ENCODE measurements at regions not wholly inside any gene's neighbourhood (a gene's known extent, or its start where the extent isn't known, plus 50 kb on each side); places are given as distances from the start of the nearest gene placed in this dataset.

DNA sequence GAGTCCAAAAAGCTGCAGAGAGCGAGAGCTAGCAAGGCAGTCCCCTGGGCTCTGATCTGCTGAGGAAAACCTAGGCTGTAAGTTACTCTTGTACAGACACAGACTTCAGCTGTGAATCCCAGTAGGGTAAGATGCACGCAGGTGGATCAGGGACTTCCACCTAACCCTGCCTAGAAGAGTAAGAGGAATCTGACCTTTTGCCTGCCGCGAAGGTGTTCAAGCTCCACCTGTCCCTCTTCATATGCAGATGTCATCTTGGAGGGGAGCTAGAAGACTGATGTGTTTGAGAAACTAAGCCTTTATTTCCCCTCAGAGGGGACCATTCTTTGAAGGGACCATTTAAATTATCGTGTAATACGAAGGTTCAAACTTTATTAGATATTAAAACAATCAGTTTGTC lies 108.6 kb upstream of the USP24 start:
- H3K4me3 ChIP-seq (ENCODE audit: insufficient read depth, low read depth, low read length, poor library complexity, severe bottlenecking), result no peak overlapping the region
- no peaks in the 10 kb centered on the region for H3K9me3 ChIP-seq (ENCODE audit: control insufficient read depth, low read length)
- no peaks in the 10 kb centered on the region for H3K27me3 ChIP-seq (replicated peaks; ENCODE audit: control insufficient read depth, insufficient read depth, low read length, poor library complexity, severe bottlenecking)
- H3K36me3 ChIP-seq (ENCODE audit: control insufficient read depth, insufficient read depth, low read length), result no peaks in the 10 kb centered on the region
- DNase-seq, result no peak
- H3K4me1 ChIP-seq (ENCODE audit: control insufficient read depth, insufficient read depth, low read length, poor library complexity, severe bottlenecking), result no peaks in the 10 kb centered on the region
- H3K27ac ChIP-seq (ENCODE audit: insufficient read depth, low read length, poor library complexity, severe bottlenecking), result no peak overlapping the region

DNA sequence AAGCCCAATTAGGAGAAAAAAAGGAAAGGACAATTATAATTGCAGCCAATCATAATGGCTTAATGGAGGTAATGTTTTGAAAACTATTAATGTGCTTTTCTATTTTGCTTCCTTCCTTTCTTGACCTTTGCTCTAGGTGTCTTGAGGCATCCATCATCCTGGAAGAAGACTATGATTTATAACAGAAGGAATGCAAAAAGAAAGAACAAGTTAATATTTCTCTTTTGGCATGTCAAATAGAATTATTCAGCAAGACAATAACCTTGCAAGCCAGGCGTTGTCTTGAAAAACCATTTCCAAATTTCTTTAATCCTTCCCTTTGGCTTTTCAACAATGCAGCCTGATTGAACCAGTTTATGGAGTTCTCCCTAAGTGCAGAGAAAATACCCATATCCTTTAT lies 107.7 kb upstream of the USP24 start:
- Histone ChIP-seq H3K27ac (ENCODE audit: insufficient read depth, low read length, poor library complexity, severe bottlenecking) (no peak overlapping the region), H3K4me3 (ENCODE audit: insufficient read depth, low read depth, low read length, poor library complexity, severe bottlenecking) (no peak overlapping the region), H3K27me3 (replicated peaks; ENCODE audit: control insufficient read depth, insufficient read depth, low read length, poor library complexity, severe bottlenecking) (no peaks in the 10 kb centered on the region), H3K4me1 (ENCODE audit: control insufficient read depth, insufficient read depth, low read length, poor library complexity, severe bottlenecking) (no peaks in the 10 kb centered on the region), H3K36me3 (ENCODE audit: control insufficient read depth, insufficient read depth, low read length) (no peaks in the 10 kb centered on the region), H3K9me3 (ENCODE audit: control insufficient read depth, low read length) (no peaks in the 10 kb centered on the region)
- DNase-seq, result no peak

DNA sequence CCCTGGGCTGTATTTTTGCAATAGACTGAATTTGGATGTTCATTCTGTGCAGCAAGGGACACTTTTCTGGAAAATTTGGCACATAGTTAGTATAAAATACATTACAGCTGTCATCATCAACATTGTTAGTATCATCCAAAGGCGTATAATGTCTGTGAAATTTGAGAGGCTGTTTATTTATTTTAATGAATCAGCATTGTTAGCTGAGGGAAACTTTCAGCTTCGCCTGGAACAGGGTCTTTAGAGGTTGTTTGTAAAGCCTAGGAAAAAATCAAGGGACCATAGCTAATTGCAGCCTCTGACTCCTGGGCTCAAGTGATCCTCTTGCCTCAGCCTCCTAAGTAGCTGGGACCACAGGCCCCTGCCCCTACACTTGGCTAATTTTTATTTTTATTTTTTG lies 106.8 kb upstream of the USP24 start:
- H3K4me3 ChIP-seq (ENCODE audit: insufficient read depth, low read depth, low read length, poor library complexity, severe bottlenecking), result no peak overlapping the region
- DNase-seq, result no peak
- no peak overlapping the region for H3K27ac ChIP-seq (ENCODE audit: insufficient read depth, low read length, poor library complexity, severe bottlenecking)
- H3K4me1 ChIP-seq (ENCODE audit: control insufficient read depth, insufficient read depth, low read length, poor library complexity, severe bottlenecking), result no peaks in the 10 kb centered on the region
- H3K9me3 ChIP-seq (ENCODE audit: control insufficient read depth, low read length), result no peaks in the 10 kb centered on the region
- H3K27me3 ChIP-seq (replicated peaks; ENCODE audit: control insufficient read depth, insufficient read depth, low read length, poor library complexity, severe bottlenecking), result no peaks in the 10 kb centered on the region
- H3K36me3 ChIP-seq (ENCODE audit: control insufficient read depth, insufficient read depth, low read length), result no peaks in the 10 kb centered on the region

DNA sequence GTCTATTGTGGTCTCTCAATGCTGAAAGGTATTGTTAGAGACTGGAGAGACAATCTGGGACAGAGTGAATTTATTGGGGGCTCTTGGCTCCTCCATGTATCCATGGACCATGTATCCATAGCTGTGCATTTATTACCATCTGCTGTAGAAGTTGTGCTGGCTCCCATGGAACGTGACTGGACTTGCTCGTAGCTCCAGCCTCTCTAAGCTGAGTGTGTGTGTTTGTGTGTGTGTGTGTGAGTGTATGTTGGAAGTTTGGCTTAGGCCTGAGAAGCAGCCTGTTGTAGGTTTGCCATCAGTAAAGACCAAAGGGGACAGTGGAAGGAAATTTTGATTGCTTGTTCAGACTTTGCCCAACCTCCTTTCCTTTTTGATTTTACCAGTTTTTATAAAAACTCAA lies 105.7 kb upstream of the USP24 start:
- no peak for DNase-seq
- Histone ChIP-seq H3K27ac (ENCODE audit: insufficient read depth, low read length, poor library complexity, severe bottlenecking) (no peak overlapping the region), H3K9me3 (ENCODE audit: control insufficient read depth, low read length) (no peaks in the 10 kb centered on the region), H3K36me3 (ENCODE audit: control insufficient read depth, insufficient read depth, low read length) (no peaks in the 10 kb centered on the region), H3K27me3 (replicated peaks; ENCODE audit: control insufficient read depth, insufficient read depth, low read length, poor library complexity, severe bottlenecking) (no peaks in the 10 kb centered on the region), H3K4me3 (ENCODE audit: insufficient read depth, low read depth, low read length, poor library complexity, severe bottlenecking) (no peak overlapping the region), H3K4me1 (ENCODE audit: control insufficient read depth, insufficient read depth, low read length, poor library complexity, severe bottlenecking) (no peaks in the 10 kb centered on the region)

DNA sequence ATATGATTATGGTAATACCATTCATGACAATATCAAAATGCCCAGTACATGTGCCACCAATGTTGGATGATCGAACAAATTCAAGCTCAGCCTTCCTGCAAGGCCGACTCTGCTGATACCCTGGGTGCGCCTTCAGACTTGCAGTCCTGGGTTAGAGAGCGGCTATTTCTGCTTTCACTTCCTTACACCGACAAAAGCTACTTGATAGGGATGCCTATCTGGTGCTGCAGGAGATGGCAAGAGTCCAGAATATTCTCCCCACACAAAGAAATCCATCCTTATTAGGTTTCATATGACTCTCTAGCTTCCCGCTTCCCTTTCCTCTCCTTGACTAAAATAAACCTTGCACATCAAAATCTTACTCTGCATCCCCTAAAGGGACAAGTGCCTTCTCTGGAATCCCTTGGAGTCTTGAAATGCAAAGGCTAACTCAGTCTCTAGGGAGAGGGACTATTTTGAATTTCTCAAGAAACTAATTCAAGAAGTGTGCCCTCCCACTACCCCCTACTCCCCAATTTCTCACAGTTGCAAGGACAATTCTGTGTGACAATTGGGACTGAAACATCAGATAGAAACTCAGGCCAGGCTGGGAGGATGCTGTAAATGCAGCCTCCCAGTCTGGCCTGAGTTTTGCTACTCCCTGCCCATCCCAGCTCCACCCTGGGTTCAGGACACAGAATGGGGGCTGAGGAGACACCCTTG lies 103.1 kb upstream of the USP24 start:
- no peaks in the 10 kb centered on the region for H3K27me3 ChIP-seq (replicated peaks; ENCODE audit: control insufficient read depth, insufficient read depth, low read length, poor library complexity, severe bottlenecking)
- no peaks in the 10 kb centered on the region for H3K4me1 ChIP-seq (ENCODE audit: control insufficient read depth, insufficient read depth, low read length, poor library complexity, severe bottlenecking)
- no peak overlapping the region for H3K4me3 ChIP-seq (ENCODE audit: insufficient read depth, low read depth, low read length, poor library complexity, severe bottlenecking)
- H3K9me3 ChIP-seq (ENCODE audit: control insufficient read depth, low read length), result no peaks in the 10 kb centered on the region
- no peak for DNase-seq
- H3K27ac ChIP-seq (ENCODE audit: insufficient read depth, low read length, poor library complexity, severe bottlenecking), result no peak overlapping the region
- no peaks in the 10 kb centered on the region for H3K36me3 ChIP-seq (ENCODE audit: control insufficient read depth, insufficient read depth, low read length)

DNA sequence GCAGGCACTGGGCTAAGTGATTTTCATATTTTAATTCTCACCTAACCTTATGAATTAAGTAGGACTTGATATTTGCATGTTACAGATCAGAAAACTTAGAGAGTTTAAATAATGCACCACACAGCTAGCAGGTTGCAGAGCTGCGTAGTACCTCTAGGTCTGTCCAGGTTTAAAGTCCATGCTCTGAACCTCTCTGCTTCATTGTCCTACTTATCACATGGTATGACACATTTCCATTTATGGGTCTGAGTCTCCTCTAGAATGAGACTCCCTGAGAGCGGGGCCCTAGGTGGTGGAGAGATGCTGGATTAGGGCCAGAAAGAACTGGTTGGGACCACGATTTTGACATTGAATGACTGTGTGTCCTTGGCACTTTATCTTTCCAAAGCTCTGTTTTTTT lies 102.5 kb upstream of the USP24 start:
- Histone ChIP-seq H3K27me3 (replicated peaks; ENCODE audit: control insufficient read depth, insufficient read depth, low read length, poor library complexity, severe bottlenecking) (no peaks in the 10 kb centered on the region), H3K4me3 (ENCODE audit: insufficient read depth, low read depth, low read length, poor library complexity, severe bottlenecking) (no peak overlapping the region), H3K4me1 (ENCODE audit: control insufficient read depth, insufficient read depth, low read length, poor library complexity, severe bottlenecking) (no peaks in the 10 kb centered on the region), H3K27ac (ENCODE audit: insufficient read depth, low read length, poor library complexity, severe bottlenecking) (no peak overlapping the region), H3K36me3 (ENCODE audit: control insufficient read depth, insufficient read depth, low read length) (no peaks in the 10 kb centered on the region), H3K9me3 (ENCODE audit: control insufficient read depth, low read length) (no peaks in the 10 kb centered on the region)
- no peak for DNase-seq

DNA sequence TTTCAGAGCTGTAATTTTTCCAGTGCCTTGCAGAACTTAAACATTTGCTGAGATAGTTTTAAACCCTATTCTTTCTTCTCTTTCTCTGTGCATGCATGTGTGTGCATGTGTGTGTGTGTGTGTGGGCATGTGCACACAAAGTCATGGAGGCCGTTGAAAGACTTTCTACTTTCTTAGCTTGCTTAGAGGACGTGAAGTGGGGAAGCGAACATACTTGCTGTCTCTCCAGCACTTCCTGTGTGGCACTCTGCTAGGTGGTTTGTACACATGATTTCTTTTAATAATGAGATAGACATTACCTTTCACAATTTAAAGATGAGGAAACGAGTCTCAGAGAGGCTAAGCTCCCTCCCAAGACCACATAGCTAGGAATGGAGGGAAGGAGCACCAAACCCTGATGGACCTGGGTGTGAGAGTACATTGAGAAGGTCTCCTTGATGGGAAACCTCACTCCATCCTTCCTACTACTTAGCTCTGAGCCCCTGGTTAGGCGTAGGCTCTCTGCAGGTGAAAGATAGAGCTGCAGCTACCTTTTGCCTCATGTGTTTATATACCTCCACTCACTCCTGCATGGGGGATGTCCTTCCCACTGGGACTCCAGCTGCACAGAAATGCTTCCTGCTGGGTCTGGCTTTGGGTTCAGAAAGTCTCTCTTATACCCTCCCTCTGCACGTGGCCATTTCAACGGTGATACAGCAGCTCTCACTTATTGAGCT lies 101.9 kb upstream of the USP24 start:
- H3K9me3 ChIP-seq (ENCODE audit: control insufficient read depth, low read length), result no peaks in the 10 kb centered on the region
- DNase-seq, result no peak
- H3K27me3 ChIP-seq (replicated peaks; ENCODE audit: control insufficient read depth, insufficient read depth, low read length, poor library complexity, severe bottlenecking), result no peaks in the 10 kb centered on the region
- no peaks in the 10 kb centered on the region for H3K4me1 ChIP-seq (ENCODE audit: control insufficient read depth, insufficient read depth, low read length, poor library complexity, severe bottlenecking)
- H3K27ac ChIP-seq (ENCODE audit: insufficient read depth, low read length, poor library complexity, severe bottlenecking), result no peak overlapping the region
- no peak overlapping the region for H3K4me3 ChIP-seq (ENCODE audit: insufficient read depth, low read depth, low read length, poor library complexity, severe bottlenecking)
- H3K36me3 ChIP-seq (ENCODE audit: control insufficient read depth, insufficient read depth, low read length), result no peaks in the 10 kb centered on the region

DNA sequence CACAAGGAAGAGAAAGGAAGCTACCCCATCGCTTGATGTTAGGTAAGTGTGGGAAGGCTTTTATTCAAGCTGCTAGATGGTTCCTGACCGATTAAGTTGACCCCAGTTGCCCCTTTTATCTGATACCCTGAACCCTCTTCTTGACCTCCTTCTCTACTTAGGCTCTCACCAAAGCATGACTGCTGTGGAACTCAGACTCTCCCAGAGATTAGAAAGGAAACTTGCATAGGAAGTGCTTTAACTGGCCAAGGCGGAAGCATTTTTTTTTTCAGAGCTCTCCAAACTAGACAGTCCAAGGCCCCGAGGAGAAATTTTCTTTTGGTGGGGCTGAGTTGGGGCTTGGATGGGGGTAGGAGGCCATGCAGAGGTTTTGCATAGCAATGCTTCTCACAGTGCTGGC lies 101.3 kb upstream of the USP24 start:
- H3K9me3 ChIP-seq (ENCODE audit: control insufficient read depth, low read length), result no peaks in the 10 kb centered on the region
- H3K4me3 ChIP-seq (ENCODE audit: insufficient read depth, low read depth, low read length, poor library complexity, severe bottlenecking), result no peak overlapping the region

DNA sequence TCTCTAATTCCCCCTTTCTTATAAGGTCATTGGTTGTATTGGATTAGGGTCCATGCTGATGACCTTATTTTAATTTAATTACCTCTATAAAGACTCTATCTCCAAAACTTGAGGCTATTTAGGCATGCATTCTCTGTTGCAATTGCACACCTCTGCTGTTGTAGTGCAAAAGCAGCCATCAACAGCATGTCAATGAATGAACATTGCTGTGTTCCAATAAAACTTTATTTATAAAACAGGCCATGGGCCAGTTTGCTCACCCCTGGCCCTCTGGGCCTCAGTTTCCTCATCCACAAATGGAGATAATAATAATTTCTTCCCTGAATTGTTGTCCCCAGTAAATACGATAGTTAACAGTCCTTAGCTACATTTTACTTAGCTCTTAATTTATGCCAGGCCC lies 100.4 kb upstream of the USP24 start:
- no peak overlapping the region for H3K4me3 ChIP-seq (ENCODE audit: insufficient read depth, low read depth, low read length, poor library complexity, severe bottlenecking)
- no peak for DNase-seq
- H3K36me3 ChIP-seq (ENCODE audit: control insufficient read depth, insufficient read depth, low read length), result no peaks in the 10 kb centered on the region
- H3K4me1 ChIP-seq (ENCODE audit: control insufficient read depth, insufficient read depth, low read length, poor library complexity, severe bottlenecking), result no peaks in the 10 kb centered on the region
- H3K27ac ChIP-seq (ENCODE audit: insufficient read depth, low read length, poor library complexity, severe bottlenecking), result no peak overlapping the region
- H3K9me3 ChIP-seq (ENCODE audit: control insufficient read depth, low read length), result no peaks in the 10 kb centered on the region
- no peaks in the 10 kb centered on the region for H3K27me3 ChIP-seq (replicated peaks; ENCODE audit: control insufficient read depth, insufficient read depth, low read length, poor library complexity, severe bottlenecking)

More for the DNA sequence above, 101.3 kb upstream of the USP24 start:
- Histone ChIP-seq H3K4me1 (ENCODE audit: control insufficient read depth, insufficient read depth, low read length, poor library complexity, severe bottlenecking) (no peaks in the 10 kb centered on the region), H3K36me3 (ENCODE audit: control insufficient read depth, insufficient read depth, low read length) (no peaks in the 10 kb centered on the region), H3K27ac (ENCODE audit: insufficient read depth, low read length, poor library complexity, severe bottlenecking) (no peak overlapping the region), H3K27me3 (replicated peaks; ENCODE audit: control insufficient read depth, insufficient read depth, low read length, poor library complexity, severe bottlenecking) (no peaks in the 10 kb centered on the region)
- DNase-seq, result no peak

DNA sequence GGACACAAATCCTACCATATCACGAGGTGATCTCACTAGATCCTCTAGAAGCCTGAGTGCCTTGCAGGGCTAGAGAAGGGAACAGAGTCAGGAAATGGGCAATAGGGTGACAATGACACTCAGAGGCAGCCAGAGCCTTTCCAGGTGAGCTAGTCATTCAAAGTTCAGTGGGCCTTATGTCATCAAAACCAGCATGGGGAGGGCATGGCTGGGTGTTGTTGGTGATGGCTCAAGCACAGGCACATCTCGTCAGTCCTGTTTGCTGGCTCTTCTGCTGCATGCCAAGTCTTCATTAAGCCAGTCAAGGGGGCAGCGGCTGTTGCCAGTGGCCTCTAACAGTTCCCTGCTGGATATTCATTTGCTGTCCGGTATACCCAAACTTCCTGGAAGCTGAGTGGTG lies 99.6 kb upstream of the USP24 start:
- Histone ChIP-seq H3K4me1 (ENCODE audit: control insufficient read depth, insufficient read depth, low read length, poor library complexity, severe bottlenecking) (no peaks in the 10 kb centered on the region), H3K9me3 (ENCODE audit: control insufficient read depth, low read length) (no peaks in the 10 kb centered on the region), H3K36me3 (ENCODE audit: control insufficient read depth, insufficient read depth, low read length) (no peaks in the 10 kb centered on the region), H3K27ac (ENCODE audit: insufficient read depth, low read length, poor library complexity, severe bottlenecking) (no peak overlapping the region), H3K27me3 (replicated peaks; ENCODE audit: control insufficient read depth, insufficient read depth, low read length, poor library complexity, severe bottlenecking) (no peaks in the 10 kb centered on the region), H3K4me3 (ENCODE audit: insufficient read depth, low read depth, low read length, poor library complexity, severe bottlenecking) (no peak overlapping the region)
- no peak for DNase-seq
